HG03558 (cell line): ENCODE measurements at regions not wholly inside any gene's neighbourhood (a gene's known extent, or its start where the extent isn't known, plus 50 kb on each side); places are given as distances from the start of the nearest gene placed in this dataset.
A peak's percentile ranks its signal among the peaks of the same experiment; 100 is the strongest.

Source experiments
- ATAC-seq: cut with Tn5 transposase; IDR thresholded peaks from one replicate; pipeline ENCODE4 v1.9.1; 2021; ENCODE audit warnings: moderate number of reproducible peaks; ENCODE audit not compliant: unreplicated experiment; ENCODE audit errors: extremely low read depth

GRCh38 chr3:18512007-18512406 is 86.9 kb upstream of the SATB1 start:
- ATAC-seq: no peak

GRCh38 chr3:18510947-18511346 is 85.8 kb upstream of the SATB1 start:
- no peak for ATAC-seq

GRCh38 chr3:18507333-18507732 is 82.2 kb upstream of the SATB1 start:
- no peak for ATAC-seq

- ATAC-seq: no peak
These were observed 79.9 kb upstream of the SATB1 start for GRCh38 chr3:18505056-18505455.

GRCh38 chr3:18501679-18502343 is 76.7 kb upstream of the SATB1 start:
- no peak for ATAC-seq

GRCh38 chr3:18500322-18500721 is 75.2 kb upstream of the SATB1 start:
- no peak for ATAC-seq

- ATAC-seq: peak; percentile 42
These were observed 74.2 kb upstream of the SATB1 start for GRCh38 chr3:18499301-18499700.

- ATAC-seq: no peak
These were observed 69.1 kb upstream of the SATB1 start for GRCh38 chr3:18494251-18494650.

GRCh38 chr3:18489939-18490338 is 64.8 kb upstream of the SATB1 start:
- ATAC-seq: no peak

- no peak for ATAC-seq
These were observed 58.1 kb upstream of the SATB1 start for GRCh38 chr3:18483226-18483625.

GRCh38 chr3:18481946-18482548 is 56.9 kb upstream of the SATB1 start:
- ATAC-seq: no peak

- no peak for ATAC-seq
These were observed 52.5 kb upstream of the SATB1 start for GRCh38 chr3:18477620-18478019.
